ENCODE measurements at regions not wholly inside any gene's neighbourhood (a gene's known extent, or its start where the extent isn't known, plus 50 kb on each side); places are given as distances from the start of the nearest gene placed in this dataset.

- no peak for TF ChIP-seq CTCF (IDR thresholded peaks at IDR 0.05)
- no peak for TF ChIP-seq POLR2A (IDR thresholded peaks at IDR 0.05)
These were observed 486.3 kb downstream of the ZIC1 start for GRCh38 chr3:147895509-147895908.

All from esophagus squamous epithelium (tissue), 4 donors.